SJSA1 (cell line): ENCODE measurements at regions not wholly inside any gene's neighbourhood (a gene's known extent, or its start where the extent isn't known, plus 50 kb on each side); places are given as distances from the start of the nearest gene placed in this dataset.

ENCODE experiments used
- DNase-seq, 2 experiments: peaks; one replicate each; pipeline ENCODE4 v3.0.0-alpha.2; 2015 to 2020; ENCODE audit warnings: low spot score in 2 of 2, low read depth in 1 of 2
- H3K27ac ChIP-seq: fragments of 250-450 bp; sonication (Bioruptor Pico); 2 replicates; pipeline ENCODE4 v1.5.1; 2020; ENCODE audit warnings: mild to moderate bottlenecking, moderate library complexity
- H3K27me3 ChIP-seq: fragments of 250-450 bp; sonication (Bioruptor Pico); replicated peaks from 2 replicates; pipeline ENCODE4 v1.5.1; 2020; ENCODE audit warnings: mild to moderate bottlenecking, moderate library complexity
- H3K36me3 ChIP-seq: fragments of 250-450 bp; sonication (Bioruptor Pico); 2 replicates; pipeline ENCODE4 v1.5.1; 2020; ENCODE audit warnings: mild to moderate bottlenecking
- H3K4me1 ChIP-seq: fragments of 250-450 bp; sonication (Bioruptor Pico); replicated peaks from 2 replicates; pipeline ENCODE4 v1.6.1; 2021; ENCODE audit warnings: mild to moderate bottlenecking
- H3K4me3 ChIP-seq: fragments of 250-450 bp; sonication (Bioruptor Pico); 2 replicates; pipeline ENCODE4 v1.5.1; 2020; ENCODE audit warnings: mild to moderate bottlenecking
- H3K9me3 ChIP-seq: fragments of 250-450 bp; sonication (Bioruptor Pico); replicated peaks from 2 replicates; pipeline ENCODE4 v1.5.1; 2020; ENCODE audit warnings: mild to moderate bottlenecking

DNA sequence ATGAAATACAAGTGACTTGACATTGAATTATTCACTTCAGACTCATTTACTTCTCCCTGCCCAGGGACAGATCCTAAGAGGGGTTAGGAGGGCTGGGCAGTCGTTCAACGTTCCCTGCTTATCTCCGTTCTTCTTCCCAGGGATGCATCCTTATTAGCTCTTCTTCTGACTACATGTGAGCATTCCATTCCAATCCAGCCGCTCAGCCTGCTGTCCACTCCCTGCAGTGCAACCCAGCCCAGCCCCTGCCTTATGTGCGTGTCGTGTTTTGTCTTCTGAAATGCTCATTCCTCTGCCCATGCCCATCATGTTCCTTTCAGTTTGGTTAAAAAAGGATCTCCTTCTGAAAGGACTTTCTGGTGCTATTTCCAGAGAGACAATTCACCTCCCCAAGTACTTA, 64.7 kb upstream of the PALM2AKAP2 start:
- Histone ChIP-seq H3K27ac (no peak overlapping the region), H3K9me3 (no peaks in the 10 kb centered on the region; the same call in 1 of the 2 replicates), H3K27me3 (no peaks in the 10 kb centered on the region), H3K36me3 (no peaks in the 10 kb centered on the region), H3K4me3 (no peak overlapping the region), H3K4me1 (peaks cover 32% of the 10 kb centered on the region)
- DNase-seq: no peak

DNA sequence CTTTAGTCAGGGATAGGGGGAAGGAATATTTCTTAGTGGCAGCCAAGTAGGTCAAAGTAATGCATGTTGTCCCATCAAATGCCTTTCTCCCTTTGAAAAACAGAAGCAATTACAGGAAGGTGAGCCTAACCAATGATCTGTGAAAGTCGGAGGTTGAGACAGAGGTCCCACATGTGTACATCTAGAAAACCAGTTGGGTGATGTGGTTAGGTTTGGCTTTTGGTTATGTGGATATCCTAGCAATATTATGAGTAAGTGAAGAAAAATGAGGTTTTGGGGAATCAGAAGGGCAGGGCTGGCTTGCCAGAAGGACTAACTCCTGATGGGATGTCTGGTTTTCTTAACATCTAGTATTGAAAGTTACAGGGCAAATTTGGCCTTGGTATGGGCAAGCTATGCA, 63.4 kb upstream of the PALM2AKAP2 start:
- no peak overlapping the region for H3K27ac ChIP-seq
- no peak overlapping the region for H3K4me3 ChIP-seq
- DNase-seq: no peak
- no peaks in the 10 kb centered on the region for H3K27me3 ChIP-seq
- no peaks in the 10 kb centered on the region for H3K9me3 ChIP-seq
- H3K36me3 ChIP-seq: no peaks in the 10 kb centered on the region
- H3K4me1 ChIP-seq: peaks cover 32% of the 10 kb centered on the region

DNA sequence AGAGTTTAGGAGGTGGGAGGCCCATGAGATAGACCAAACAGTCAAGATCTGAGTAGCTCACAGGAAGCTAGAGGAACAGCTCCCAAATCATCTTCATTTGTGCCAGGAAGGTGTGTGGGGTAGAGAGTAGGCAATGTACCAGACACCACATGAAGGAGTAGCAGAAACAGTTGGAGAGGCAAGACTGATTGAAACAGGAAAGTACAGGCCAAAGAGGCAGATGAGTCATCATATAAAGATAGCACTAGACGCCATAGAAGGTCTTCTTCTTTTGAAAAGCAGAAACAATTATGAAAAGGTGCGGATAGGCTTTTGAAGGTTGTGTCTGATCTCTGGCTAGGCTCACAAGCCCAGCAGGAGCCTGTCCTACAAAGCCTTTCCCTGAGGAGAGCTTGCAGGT, 62.7 kb upstream of the PALM2AKAP2 start:
- Histone ChIP-seq H3K27ac (no peak overlapping the region), H3K9me3 (no peaks in the 10 kb centered on the region), H3K4me3 (no peak overlapping the region), H3K36me3 (no peaks in the 10 kb centered on the region), H3K4me1 (peaks cover 32% of the 10 kb centered on the region), H3K27me3 (no peaks in the 10 kb centered on the region)
- peak in 1 of 2 experiments; percentile 26 for DNase-seq

DNA sequence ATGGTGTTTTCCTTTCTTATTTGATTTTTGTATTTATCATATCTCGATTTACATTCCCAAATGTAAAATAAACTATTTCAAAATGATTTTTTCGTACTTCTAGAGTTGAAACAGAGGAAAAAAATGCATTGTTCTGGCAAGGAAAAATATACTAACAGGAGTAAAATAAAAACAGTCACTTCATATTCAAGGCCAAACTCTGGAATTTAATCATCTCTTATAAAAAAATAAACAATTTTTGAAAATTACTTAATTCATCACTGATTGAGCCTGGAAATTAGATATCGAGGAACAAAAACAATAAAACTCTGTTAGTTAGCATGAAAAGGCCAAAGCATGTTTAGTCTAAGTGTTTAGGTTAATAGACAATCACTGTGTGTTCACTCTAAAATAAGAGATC, 61.1 kb upstream of the PALM2AKAP2 start:
- Histone ChIP-seq H3K36me3 (no peaks in the 10 kb centered on the region), H3K4me1 (peaks cover 32% of the 10 kb centered on the region), H3K4me3 (no peak overlapping the region), H3K9me3 (no peaks in the 10 kb centered on the region), H3K27me3 (no peaks in the 10 kb centered on the region), H3K27ac (0 out of 2 replicates have a peak overlapping the region, but pooled peaks have one; percentile 8)
- DNase-seq: no peak

DNA sequence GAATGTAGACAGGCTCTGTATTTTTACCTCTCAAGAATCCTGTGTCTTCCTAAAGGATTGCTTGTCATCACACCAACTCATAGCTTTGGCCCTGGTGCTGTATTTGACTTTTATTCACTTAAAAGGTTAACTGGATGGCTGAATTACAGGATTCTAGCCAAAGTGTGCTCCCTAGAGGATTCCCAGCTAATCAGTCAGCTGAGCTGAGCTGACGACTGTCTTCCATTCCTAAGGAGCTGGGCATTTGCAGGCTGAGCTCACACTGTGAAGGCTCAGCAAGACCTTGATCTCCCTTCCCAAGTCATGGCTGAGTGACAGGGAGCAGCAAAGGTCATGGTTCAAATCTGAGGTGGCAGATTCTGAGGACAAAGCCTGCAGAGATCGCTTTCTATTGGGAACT, 59.0 kb upstream of the PALM2AKAP2 start:
- H3K36me3 ChIP-seq: no peaks in the 10 kb centered on the region

DNA sequence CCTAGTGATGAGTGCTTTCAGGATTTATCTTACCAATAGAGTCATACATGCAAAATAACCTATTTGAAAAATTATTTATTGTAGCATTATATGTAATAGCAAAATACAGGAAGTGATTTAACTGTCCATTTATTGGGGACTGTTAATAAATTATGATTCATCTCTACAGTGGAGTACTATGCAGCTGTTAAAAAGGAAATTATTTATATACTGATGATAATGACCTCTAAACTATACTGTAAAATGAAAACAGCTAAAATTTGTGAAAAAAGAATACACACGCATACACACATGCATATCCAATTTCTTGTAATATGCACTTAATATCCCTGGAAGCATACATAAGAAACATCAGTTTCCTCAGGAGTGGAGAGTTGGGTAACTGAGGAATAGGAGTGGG, 58.0 kb upstream of the PALM2AKAP2 start:
- DNase-seq: no peak
- Histone ChIP-seq H3K9me3 (no peaks in the 10 kb centered on the region), H3K27me3 (no peaks in the 10 kb centered on the region), H3K36me3 (no peaks in the 10 kb centered on the region), H3K4me1 (peaks cover 27% of the 10 kb centered on the region), H3K27ac (no peak overlapping the region), H3K4me3 (no peak overlapping the region)

More for the DNA sequence above, 59.0 kb upstream of the PALM2AKAP2 start:
- Histone ChIP-seq H3K27me3 (no peaks in the 10 kb centered on the region), H3K4me3 (no peak overlapping the region), H3K9me3 (no peaks in the 10 kb centered on the region), H3K4me1 (peaks cover 32% of the 10 kb centered on the region), H3K27ac (no peak overlapping the region)
- DNase-seq: no peak

DNA sequence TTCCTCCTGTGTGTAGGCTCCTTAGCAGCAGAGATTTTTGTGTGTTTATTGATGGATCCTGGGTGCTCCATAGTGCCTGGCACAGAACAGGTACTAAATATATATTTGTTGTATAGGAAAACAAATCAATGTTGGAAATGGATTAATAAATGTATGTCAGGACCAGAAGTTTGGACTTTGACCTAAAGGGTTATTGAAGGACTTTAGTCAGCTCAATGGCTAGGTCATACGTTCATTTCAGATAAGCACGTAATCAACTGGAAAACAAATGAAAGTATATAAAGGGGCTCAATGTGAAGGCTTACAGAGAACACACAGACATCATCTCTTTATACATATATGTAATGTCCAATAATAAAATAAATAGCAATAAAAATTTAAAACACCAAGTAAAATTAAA, 56.2 kb upstream of the PALM2AKAP2 start:
- no peak for DNase-seq
- Histone ChIP-seq H3K27ac (no peak overlapping the region), H3K4me3 (no peak overlapping the region), H3K9me3 (no peaks in the 10 kb centered on the region), H3K27me3 (no peaks in the 10 kb centered on the region), H3K4me1 (peaks cover 10% of the 10 kb centered on the region), H3K36me3 (no peaks in the 10 kb centered on the region)

DNA sequence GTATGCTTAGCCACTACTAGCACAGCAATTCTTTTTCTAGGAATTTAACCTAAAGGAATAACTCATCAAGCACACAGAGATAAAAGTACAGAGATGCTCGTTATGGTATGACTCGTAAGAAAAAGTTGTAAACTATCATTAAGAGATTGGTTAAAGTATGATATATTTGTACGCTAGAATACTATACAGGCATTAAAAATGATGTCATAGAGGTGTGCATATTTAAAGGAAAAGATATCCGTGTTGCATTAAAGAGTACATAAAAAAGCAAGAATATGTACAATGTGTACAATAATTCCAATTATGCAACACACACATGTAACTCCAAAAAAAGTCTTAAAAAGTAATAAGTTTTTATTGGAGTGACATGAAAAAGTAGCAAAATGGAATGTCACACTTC, 54.5 kb upstream of the PALM2AKAP2 start:
- Histone ChIP-seq H3K27ac (no peak overlapping the region), H3K4me1 (no peaks in the 10 kb centered on the region), H3K27me3 (no peaks in the 10 kb centered on the region)

DNA sequence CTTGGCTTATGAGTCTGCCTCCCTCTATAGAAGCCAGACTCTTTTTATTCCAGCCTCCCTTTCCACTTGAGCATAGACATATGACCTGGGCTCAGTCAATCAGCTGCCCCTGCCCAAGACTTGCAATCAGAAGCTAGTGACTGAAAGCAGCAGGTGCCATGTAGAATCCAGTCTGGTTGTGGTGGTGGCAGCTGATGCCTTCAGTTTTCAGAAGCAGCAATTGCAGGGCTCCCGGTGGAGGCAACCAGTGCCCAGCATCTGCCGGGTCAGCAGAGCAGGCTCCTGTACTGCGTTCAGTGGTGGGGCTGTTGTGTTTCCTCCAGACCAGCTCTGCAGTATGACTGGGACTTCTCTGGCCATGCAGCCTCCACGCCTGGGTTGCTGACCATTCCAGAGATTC, 53.9 kb upstream of the PALM2AKAP2 start:
- H3K9me3 ChIP-seq: no peaks in the 10 kb centered on the region
- H3K4me1 ChIP-seq: no peaks in the 10 kb centered on the region
- no peaks in the 10 kb centered on the region for H3K27me3 ChIP-seq
- H3K27ac ChIP-seq: no peak overlapping the region
- DNase-seq: no peak
- H3K36me3 ChIP-seq: no peaks in the 10 kb centered on the region
- H3K4me3 ChIP-seq: no peak overlapping the region

More for the DNA sequence above, 54.5 kb upstream of the PALM2AKAP2 start:
- no peak overlapping the region for H3K4me3 ChIP-seq
- H3K36me3 ChIP-seq: no peaks in the 10 kb centered on the region
- H3K9me3 ChIP-seq: no peaks in the 10 kb centered on the region
- no peak for DNase-seq

DNA sequence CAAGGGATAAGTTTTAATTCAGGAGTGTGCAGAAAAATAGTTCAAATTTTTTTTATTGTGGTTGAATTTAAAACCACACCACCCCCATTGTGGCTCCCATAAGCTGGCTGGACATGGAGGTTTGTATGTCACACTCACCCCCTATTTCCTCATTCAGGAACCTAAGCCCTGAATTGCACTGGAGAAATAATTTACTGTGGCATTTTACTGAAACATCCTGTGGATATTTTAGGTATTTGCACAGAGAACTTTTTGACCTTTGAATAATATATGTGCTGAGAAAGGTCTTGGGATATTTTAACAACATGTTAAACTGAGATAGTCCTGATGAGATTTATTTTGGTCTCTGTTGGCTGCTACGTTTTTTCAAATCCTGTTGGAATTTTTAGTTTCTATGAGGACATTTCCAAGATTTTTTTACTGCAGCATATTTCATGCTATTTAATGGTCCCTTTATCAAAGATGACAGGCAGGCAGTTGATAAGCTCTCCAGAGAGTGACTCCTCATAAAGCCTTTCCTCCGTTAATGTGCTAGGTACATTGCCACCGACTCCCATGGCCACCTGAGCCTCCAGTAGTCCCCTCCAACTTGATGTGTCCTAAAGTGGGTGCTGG, 51.2 kb upstream of the PALM2AKAP2 start:
- Histone ChIP-seq H3K4me1 (no peaks in the 10 kb centered on the region; the same call in 1 of the 2 replicates), H3K9me3 (no peaks in the 10 kb centered on the region), H3K36me3 (no peaks in the 10 kb centered on the region), H3K27ac (no peak overlapping the region), H3K27me3 (no peaks in the 10 kb centered on the region), H3K4me3 (no peak overlapping the region)
- DNase-seq: no peak

DNA sequence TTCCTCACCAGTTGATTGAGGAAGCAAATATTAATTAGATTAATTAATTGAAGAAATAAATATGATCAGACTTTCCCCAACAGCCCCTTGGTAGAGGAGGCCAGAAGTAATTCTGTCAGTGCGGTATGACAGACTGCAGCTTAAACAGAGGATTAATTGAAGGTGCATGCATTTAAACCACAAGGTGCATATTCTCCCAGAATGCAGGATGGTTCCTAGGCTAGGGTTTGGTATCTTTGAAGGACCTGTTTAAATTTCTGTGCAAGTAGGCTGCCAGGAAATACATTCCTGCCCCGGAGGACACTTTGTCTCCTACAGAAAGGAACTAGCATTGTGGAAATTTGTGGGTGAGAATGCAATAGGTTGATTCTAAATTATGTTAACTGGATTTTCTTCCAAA, 50.5 kb upstream of the PALM2AKAP2 start:
- no peak overlapping the region for H3K4me3 ChIP-seq
- no peaks in the 10 kb centered on the region for H3K9me3 ChIP-seq
- H3K36me3 ChIP-seq: no peaks in the 10 kb centered on the region
- no peak overlapping the region for H3K27ac ChIP-seq
- no peaks in the 10 kb centered on the region for H3K27me3 ChIP-seq
- DNase-seq: no peak
- no peaks in the 10 kb centered on the region; the same call in 1 of the 2 replicates for H3K4me1 ChIP-seq
